GM21786 (cell line): ENCODE measurements at regions not wholly inside any gene's neighbourhood (a gene's known extent, or its start where the extent isn't known, plus 50 kb on each side); places are given as distances from the start of the nearest gene placed in this dataset.

Experiments used
- ATAC-seq: cut with Tn5 transposase; IDR thresholded peaks from one replicate; pipeline ENCODE4 v1.9.1; 2021; ENCODE audit not compliant: unreplicated experiment

DNA sequence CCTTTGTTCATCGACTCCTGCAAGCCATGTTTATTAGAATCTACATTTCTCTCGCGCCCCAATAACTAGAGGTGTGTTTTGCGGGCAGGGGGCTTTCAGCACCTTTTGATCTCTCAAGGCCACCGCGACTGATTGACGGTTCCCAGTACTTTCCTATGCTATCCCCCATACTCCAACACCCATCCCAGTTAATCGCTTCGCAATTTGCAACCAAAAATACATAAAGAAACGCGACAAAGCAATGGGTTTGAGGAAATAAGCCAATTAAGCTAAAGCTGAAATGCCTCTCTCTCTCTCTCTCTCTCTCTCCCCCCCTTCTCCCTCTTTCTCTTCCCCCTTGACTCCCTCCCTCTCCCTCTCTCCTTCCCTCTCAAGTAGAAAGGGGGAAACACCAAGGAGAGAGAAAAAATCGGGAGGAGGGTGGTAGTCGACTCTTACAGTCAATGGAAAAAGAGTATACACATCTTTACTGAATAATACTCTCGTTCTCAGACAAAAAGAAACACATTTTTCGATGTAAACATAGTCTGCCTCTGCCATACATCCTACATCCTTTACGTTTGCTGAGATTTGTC is 128.0 kb upstream of the DPYD start:
- ATAC-seq, result no peak

DNA sequence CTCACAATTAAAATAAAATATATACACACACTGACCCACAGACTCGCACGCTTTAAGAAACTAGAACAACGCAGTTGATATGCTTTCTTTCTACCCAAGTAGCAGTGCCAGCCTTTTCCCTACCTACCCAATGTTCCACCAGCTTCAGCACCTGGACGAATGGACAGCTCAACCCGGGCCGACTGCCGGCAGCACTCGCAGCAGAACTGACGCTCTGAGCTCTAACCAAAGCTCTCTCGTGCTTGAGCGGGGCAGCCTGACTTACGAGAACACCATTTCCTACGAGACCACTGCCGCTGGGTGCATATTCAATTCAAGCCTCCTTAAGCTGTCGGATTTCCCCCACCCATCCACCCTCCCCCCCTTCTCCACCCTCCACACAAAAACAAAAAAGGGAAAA is 127.4 kb upstream of the DPYD start:
- no peak for ATAC-seq

DNA sequence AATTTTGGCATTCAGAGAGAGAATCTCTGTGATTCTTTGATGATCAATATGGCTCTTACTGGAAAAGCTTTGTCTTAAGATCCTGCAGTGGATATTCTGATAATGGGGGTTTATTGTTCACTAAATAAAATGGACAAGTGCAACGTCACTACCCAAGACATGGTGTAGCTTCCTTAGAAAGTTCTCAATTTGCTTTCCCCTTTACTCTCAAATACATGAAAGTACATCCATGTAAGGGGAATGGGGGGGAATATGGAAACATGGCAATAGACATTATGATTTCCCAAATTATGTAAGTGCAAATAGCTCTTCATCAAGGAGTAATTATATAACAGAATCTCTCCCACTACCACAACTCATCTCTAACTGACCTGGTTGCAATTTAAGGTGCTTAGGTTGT is 126.3 kb upstream of the DPYD start:
- ATAC-seq, result no peak

DNA sequence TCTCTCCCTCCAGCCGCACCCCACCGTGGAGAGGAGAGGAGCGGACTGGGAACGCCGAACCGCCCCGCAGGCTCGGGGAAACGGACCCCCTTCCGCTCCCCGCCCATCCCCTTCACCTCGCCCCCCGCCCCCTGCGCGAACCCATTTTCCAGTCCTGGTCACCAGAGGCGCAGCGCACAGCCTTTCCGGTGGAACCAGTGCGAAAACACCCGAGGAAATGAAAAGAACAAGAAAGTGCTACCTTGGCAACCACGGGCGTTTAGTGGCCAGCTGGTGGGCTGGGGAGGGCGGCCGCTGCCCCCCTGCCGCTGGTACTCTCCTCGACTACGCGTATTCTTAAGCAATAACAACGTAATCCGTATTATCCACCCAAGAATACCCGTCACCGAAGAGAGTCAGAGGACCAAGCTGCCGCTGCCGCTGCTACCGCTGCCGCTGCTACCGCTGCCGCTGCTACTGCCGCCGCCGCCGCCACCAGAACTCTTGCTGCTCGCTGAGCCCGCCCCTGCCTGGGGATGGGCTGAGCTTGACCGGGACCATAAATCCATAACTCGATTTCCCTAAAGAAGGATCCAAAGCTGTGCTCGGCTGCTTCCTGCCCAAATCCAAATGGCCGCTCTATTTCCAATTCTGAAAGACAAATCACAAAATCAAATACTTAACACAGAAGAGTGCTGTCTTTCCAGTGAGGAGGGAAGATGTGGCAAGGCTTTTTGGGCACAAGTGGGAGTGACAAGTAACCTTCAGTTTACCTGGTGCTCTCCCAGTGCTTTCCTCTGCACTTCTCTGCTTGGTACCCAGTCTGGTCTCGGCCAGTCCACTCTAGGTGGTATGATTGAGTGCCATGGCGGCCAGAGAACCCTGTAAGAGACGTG is 125.2 kb upstream of the DPYD start:
- no peak for ATAC-seq

DNA sequence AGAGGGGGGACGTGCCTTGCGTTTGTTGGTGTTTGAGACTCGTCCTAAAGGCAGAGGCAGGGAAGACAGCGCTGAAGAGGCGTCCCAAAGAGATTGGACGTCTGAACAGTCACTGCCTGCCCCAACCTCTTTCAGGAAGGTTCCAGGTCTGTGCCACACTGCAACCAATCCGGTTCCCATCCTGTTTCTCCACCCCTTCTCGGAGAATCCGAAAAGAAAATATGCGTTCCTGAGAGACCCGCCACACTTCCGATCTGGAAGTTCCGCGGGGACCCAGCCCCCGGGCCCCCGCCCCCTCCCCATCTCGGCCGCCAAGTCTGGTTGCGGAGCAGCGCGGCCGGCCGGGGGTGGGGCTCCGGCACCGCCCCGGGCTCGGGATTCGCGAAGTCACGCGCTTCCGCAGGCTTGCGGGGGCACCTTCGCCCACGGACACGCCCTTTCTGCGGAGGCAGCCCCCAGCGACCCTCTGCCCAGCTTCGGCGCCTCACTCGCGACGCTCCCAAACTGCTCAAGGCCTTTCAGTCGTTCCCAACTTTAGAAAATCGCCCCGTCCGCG is 124.5 kb upstream of the DPYD start:
- ATAC-seq, result no peak

DNA sequence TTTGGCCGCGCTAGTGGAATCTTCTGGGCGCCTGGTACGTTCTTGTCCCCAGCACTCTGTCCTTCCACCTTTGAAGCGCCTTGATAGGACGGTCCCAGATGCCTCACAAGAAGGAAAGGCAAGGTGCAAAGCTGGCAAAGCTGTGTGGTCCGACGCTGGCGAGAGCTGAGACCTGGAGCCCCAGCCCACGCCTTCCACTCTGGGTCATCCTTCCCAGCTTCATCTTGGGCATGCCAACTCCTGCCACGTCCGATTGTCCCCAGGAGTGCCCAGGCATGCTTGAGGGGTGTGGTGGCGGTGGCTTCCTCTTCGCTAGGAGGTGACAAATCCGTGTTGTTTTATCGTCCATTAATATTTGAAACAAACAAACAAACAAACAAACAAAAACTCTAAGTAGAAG is 123.9 kb upstream of the DPYD start:
- ATAC-seq, result no peak

DNA sequence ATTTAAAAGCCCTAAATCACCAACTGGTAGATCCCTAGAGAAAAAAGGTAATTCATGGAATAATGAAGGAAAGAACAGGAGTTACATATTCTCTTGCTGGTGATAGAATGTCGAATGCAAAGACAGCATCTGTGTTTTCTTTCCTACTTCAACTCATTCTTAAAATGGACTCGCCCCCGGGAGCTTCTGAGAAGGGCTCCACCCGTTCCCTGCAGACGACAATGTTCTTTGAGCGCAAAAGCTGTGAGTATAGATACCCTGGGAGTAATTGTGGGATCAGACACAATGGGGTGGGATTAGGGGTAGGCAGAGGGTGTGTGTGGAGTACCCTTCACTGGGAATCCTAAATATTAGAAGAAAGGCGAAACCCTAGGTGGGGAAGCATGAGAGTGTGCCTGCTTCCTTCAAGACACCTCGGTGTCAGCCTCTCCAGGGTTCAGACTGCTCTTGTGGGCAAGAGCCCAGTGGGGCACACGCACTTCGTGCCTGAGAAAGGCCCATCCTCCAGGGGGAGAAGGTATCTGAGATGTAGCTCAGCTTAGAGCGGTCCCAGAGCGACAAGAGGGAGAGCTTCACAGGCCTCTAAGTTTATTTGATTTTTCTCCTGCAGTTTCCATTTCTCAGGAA is 123.3 kb upstream of the DPYD start:
- ATAC-seq, result no peak

DNA sequence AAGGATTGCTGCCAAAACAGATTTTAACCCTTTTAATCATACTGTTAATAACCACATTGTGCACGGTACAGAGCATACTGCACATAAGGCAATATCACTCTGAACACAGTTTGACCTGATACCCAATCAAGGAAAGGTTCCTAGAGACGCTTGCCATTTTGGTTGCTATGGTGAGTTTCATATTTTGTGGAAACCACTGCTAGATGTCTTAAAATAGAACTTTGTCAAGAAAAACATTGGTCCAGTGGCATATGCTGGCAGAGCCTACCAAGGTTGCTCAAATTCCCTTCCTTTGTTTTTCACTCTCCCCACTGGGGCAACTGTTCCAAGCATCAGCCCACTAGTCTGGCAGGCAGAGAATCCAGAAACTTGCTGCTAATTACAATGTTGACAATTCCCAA is 114.8 kb upstream of the DPYD start:
- ATAC-seq, result no peak

DNA sequence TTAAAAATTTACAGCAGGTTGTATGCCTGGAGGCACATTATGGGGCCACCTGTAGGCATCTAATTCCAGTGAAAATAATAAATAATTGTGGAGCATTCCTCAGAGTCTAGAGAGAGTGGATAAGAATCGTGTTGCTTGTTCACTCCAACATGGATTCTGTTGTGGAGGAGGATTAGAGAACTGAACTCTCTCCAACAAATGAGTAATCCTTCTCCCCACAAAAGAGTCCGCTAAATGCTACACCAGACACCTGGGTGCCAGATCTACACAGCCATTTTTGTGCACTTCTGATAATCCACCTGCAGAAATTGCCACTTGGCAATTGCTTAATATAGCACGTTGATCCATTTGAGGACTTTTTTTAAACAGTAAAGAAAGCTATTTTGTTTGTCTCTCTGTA is 113.7 kb upstream of the DPYD start:
- no peak for ATAC-seq

DNA sequence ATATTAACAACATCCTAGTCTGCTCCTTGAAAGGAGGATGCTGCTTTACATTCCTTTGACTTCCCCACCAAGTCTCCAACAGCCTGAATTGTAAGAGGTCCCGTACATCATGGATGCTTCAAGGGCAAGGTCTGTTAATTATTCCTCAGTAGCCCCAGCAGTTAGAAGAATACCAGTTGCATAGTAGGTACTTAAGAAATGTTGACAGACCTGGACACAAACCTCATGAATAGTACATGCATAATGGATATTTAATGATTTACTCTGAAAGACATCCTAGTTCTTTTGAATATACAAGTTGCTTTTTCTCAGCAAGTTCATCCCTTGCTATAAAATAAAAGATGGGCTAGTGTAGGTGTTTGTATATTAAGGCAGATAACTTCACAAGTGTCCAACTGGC is 112.1 kb upstream of the DPYD start:
- ATAC-seq, result no peak

DNA sequence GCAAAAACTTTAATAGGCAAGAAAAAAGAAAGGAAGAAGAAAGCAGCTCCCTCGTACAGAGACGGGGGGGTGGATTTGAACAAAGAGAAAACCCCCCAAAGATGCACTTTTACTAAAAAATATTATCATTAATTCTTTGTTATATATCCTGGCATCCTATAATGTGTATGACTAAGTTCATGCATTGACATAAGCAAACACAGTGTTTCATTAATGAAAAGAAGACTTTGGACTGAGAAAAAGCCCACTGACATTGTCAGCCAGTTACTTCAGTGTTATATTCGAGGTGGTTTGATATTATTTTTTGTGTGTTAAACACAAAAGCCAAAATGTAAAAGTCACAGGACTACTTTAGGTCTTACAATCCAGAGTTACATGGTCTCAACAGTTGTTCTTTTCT is 110.1 kb upstream of the DPYD start:
- ATAC-seq, result no peak

DNA sequence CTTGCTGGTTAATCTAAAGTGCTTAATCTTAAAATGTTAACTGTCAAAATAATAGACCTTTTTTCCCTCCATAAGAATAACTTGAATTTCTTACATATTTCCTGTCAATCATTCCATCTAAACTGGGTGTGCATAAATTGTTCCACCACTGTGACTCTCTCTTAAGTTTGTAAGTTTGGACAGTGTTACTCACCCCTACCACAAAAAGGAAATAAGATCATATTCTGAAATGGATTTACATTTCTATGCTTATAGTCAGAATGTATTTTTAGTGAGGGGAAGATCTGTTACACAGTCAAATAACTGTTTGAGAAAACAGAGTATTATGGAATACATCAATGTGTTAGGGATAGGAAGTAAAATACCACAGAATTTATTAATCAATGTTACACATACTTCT is 109.6 kb upstream of the DPYD start:
- no peak for ATAC-seq

DNA sequence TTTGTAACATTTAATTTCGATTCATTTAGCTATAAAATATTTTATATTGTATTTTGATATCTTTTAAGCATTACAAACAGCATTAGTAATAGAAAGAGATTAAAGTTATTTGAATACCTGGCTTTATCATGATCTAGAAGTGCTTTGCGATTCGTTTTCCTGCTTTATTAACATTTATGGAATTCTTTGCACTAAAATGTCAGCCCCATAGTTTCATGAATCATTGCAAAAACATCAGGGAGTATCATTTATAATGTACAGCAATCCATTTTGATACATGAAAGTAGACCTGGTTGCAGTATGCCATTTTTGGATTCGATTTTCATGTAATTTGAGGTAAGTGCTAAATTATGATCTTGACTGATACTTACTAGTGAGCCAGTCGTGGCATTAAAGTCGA is 108.0 kb upstream of the DPYD start:
- no peak for ATAC-seq

DNA sequence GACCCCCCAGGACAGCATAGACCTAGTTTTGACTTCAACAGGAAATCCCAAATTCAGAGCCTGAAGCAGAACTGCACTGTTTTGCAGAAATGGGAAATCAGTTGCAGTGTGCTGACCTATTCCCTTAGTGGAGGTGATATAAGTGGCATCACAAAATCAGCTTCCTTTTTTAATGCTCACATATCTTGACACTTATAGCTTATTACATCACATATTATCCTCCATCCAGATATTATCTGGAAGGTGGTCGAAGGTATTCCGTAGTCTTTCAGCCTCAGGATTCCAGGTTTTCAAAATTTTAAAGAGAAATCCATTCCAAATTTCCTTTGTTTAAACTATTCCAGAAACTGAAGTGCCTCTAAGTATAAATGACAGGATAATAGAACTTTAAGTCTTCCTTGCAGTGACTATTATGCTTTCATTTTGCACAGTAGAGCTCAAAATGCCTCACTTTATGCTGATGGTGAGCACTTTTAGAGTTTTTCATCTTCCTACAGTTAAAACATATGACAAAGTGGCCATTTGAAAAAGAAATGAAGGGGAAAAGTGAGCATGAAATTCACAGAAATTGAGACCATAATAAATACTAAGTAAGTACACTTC is 106.4 kb upstream of the DPYD start:
- no peak for ATAC-seq

DNA sequence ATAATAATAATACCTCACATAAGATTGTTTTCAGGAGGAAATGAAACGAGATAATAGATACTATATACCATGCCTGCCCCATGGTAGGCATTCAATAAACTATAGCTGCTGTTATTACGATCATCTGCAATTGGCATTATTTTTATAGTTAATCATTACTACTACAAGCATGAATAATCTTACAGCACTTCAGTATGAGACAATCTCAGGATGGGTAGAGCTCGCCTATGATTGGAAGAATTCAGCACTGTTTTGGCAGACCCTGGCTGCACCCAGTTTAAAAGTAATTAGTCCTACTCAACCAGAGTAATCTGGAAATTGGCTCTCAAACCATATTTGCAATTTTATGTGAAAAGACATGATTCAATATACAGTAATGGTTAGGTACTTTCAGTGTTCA is 105.0 kb upstream of the DPYD start:
- no peak for ATAC-seq

DNA sequence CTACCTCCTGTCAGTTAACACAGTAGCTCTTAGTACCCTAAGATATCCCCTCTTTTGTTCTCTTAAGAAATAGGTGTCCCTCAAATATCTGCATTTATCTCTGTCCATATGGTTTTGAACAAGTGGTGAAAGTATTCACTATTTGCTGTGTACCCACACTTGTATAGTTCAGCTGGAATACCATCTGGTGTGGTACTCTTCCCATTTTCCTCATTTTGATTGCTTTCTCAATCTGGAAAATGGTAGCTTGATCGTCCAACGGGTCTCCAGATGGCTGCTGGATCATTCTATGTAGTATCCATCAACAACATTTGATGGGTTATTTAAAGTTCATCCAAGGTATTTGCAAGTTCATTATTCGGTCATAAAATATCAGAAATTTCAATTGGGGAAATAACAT is 100.3 kb upstream of the DPYD start:
- no peak for ATAC-seq

DNA sequence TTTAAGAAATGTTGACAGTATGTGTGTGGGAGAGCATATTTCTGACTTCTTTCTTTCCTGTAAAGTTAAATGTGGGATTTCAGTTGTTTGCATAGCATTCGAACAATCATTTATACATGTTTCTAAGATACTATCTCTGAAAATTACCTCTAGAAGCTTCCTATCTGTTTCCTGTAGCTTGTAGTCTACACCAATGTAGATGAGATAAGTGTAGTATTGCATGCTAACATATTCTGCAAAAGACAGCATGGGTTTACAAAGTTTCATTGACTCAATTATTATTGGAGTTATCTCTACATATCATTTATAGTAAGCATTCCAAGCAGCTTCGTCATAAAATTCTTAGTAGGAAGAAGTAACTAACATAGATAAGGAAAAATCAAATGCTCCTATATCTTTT is 98.9 kb upstream of the DPYD start:
- ATAC-seq, result no peak

DNA sequence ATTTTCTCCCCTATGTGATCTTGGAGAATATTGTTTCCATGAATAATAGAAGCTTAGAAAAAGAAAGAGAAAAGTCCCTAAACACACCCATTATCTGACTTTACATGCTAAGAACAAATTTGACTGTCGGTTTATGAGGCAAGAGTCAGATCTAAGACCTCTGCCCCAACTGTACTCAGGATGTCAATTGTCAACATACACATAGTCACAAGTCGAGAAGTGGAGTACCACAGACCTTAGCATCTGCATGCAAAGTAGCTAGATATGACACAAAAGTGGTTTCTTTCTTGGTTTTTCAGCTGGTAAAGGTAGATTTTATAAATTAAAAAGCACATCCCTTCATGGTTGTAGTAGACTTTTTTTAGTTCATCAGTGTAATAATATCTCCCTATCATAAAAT is 97.2 kb upstream of the DPYD start:
- ATAC-seq, result no peak

DNA sequence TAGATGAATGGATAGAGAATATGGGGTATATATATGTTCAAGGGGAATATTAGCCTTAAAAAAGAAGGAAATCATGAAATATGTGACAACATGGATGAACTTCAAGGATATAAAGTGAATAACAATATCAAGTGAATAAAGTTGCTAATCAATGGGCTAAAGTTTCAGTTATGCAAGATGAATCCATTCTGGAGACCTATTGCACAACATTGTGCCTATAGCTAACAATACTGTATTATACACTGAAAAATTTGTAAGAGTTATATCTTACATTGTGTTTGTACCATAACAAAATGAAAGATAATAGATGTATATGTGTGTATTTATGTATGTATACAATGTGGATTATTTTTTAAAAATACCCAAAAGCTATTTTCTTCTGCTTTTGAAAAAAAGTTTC is 96.3 kb upstream of the DPYD start:
- ATAC-seq, result no peak

DNA sequence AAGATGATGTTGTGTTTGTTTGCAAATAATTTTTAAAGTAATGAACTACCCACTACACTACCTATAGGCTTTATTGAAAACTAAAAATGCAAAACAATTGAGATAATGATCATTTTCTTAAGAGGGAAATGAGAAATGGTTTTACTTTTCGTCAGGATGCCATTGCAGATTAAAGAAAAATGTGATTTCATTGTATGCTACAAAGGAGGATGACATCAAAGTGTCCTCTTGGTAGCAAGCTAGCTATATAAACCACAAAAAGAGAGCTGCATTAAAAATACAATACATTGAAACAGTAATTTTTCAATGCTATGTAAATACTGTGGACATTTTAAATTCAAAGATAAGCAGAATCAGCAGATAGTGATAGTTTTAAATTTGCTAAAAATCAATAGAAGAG is 87.5 kb upstream of the DPYD start:
- ATAC-seq, result no peak

DNA sequence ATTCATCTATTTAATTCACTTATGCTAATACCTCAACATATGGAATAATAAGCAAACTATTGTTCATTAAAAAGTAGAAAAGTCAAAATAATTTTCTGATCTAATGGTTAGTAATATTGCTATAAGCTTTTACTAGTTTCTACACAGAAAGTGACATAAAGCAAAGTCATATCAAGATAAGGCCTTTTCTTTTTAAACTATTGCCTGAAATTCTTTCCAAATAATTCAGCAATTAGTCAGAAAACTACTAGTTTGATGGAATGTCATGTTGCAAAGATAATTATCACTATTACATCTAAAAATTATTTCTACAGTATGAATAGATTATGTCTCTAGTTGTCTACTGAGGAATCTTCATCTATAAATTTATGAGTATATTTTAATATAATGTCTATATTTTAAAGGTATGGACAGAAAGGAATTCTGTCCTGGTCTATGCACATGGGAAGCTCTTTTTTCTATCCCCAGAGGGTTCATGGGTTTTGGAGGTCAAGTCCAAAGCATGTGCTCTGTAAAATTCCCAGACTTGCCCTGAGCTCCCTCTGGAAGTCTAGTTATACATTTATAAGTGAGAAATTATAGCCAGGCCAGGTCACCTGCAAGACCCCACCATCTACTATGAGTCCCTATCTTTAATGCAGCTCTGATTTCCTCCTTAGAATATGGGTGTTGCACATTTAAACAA is 84.6 kb upstream of the DPYD start:
- no peak for ATAC-seq
